Activated naive CD4-positive, alpha-beta T cell treated with anti-CD3 and anti-CD28 coated beads, Interleukin-2, amount 10 ng/mL, durations not matched to agents 7 days and 5 days (primary cell): ENCODE measurements at regions not wholly inside any gene's neighbourhood (a gene's known extent, or its start where the extent isn't known, plus 50 kb on each side); places are given as distances from the start of the nearest gene placed in this dataset.

Experiments
- CTCF ChIA-PET: fragments of 350-600 bp; sonication (Branson Sonifier 250); formaldehyde crosslinking; loops from one replicate; lab custom pipeline; 2021; ENCODE audit warnings: antibody characterized with exemption; lab: Charles Lee
- DNase-seq: peaks from one replicate; pipeline ENCODE4 v3.0.0-alpha.2; 2020
- H3K27ac Mint-ChIP-seq: one replicate; pipeline ENCODE4 v1.8.0; 2021; ENCODE audit warnings: mild to moderate bottlenecking, moderate library complexity, mixed read lengths
- H3K27me3 Mint-ChIP-seq: one replicate; pipeline ENCODE4 v1.8.0; 2021; ENCODE audit warnings: mild to moderate bottlenecking, mixed read lengths
- H3K36me3 Mint-ChIP-seq: one replicate; pipeline ENCODE4 v1.8.0; 2021; ENCODE audit warnings: mixed read lengths
- H3K4me1 Mint-ChIP-seq: one replicate; pipeline ENCODE4 v1.8.0; 2021; ENCODE audit warnings: mixed read lengths
- H3K4me3 Mint-ChIP-seq: one replicate; pipeline ENCODE4 v1.8.0; 2021; ENCODE audit warnings: mild to moderate bottlenecking, moderate library complexity, mixed read lengths
- H3K9me3 Mint-ChIP-seq: one replicate; pipeline ENCODE4 v1.8.0; 2021; ENCODE audit warnings: mixed read lengths

- Mint-ChIP-seq H3K4me3 (no peak overlapping the region), H3K36me3 (no peaks in the 10 kb centered on the region), H3K4me1 (no peaks in the 10 kb centered on the region), H3K27me3 (no peaks in the 10 kb centered on the region), H3K9me3 (peaks cover 31% of the 10 kb centered on the region), H3K27ac (no peak overlapping the region)
- CTCF ChIA-PET: no interaction called here
- DNase-seq: no peak
Observed at GRCh38 chr5:3139499-3139931, 388.0 kb upstream of the IRX2 start.

- H3K4me3 Mint-ChIP-seq: no peak overlapping the region
- H3K9me3 Mint-ChIP-seq: peaks cover 14% of the 10 kb centered on the region
- H3K27ac Mint-ChIP-seq: no peak overlapping the region
- CTCF ChIA-PET: no interaction called here
- no peaks in the 10 kb centered on the region for H3K27me3 Mint-ChIP-seq
- no peaks in the 10 kb centered on the region for H3K4me1 Mint-ChIP-seq
- no peak for DNase-seq
- no peaks in the 10 kb centered on the region for H3K36me3 Mint-ChIP-seq
Observed at GRCh38 chr5:3131161-3131560, 379.7 kb upstream of the IRX2 start.

DNA sequence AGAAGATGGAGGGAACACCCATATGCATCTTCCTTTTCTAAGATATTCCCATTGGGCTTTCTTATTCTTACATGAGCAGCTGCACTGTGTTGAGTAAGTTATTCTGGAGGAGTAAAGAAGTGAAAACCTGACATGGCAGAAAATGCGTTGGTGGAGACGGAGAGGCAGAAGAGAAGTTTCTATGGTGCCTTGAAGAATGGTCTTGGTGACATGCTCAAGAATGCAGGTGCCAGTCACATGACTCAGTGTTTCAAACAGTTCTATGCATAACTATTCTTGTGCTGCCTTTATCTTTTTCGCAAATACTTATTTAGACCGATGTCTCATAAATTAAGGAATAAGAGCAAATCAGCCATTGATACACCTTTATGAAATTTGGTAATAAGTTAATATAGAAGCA, 377.8 kb upstream of the IRX2 start:
- CTCF ChIA-PET: no interaction called here
- H3K4me1 Mint-ChIP-seq: no peaks in the 10 kb centered on the region
- H3K9me3 Mint-ChIP-seq: peaks cover 8% of the 10 kb centered on the region
- H3K36me3 Mint-ChIP-seq: no peaks in the 10 kb centered on the region
- no peak overlapping the region for H3K4me3 Mint-ChIP-seq
- no peak overlapping the region for H3K27ac Mint-ChIP-seq
- no peak for DNase-seq
- H3K27me3 Mint-ChIP-seq: no peaks in the 10 kb centered on the region

DNA sequence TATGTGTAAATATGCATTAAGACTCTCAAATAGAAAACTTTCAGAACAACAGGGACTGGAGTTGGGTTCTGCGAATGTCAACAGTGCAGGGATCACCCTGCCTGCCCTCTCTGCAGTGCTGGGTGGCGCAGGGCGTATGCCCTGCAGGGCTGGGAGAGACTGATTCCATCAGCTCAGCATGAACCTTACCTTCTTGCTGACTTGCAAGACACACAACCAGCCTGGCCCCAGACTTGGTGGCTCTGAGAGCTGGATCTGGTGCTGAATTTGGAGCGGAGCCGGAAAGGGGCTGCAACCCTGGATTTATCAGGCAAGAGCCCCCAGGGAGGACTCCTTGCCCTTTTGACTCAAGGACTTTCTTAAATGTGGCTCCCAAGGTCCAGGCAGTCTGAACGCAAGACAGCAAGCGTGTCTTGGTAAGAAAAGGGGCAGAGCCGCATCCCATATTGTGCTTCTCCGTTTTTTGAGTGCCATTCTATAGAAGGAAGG, 376.0 kb upstream of the IRX2 start:
- Mint-ChIP-seq H3K27me3 (no peaks in the 10 kb centered on the region), H3K27ac (no peak overlapping the region), H3K4me1 (no peaks in the 10 kb centered on the region), H3K9me3 (peaks cover 8% of the 10 kb centered on the region), H3K4me3 (no peak overlapping the region), H3K36me3 (no peaks in the 10 kb centered on the region)
- CTCF ChIA-PET: no interaction called here
- no peak for DNase-seq

- Mint-ChIP-seq H3K36me3 (no peaks in the 10 kb centered on the region), H3K4me3 (no peak overlapping the region), H3K4me1 (no peaks in the 10 kb centered on the region), H3K27ac (no peak overlapping the region), H3K27me3 (peaks cover 4% of the 10 kb centered on the region), H3K9me3 (peaks cover 8% of the 10 kb centered on the region)
- CTCF ChIA-PET: interaction anchor here (0.7 kb wide), 1 partner anchor 268 kb away, joined by 3 read pairs; no protein-coding TSS in a partner anchor
- DNase-seq: no peak
Observed at GRCh38 chr5:3126639-3127038, 375.2 kb upstream of the IRX2 start.

DNA sequence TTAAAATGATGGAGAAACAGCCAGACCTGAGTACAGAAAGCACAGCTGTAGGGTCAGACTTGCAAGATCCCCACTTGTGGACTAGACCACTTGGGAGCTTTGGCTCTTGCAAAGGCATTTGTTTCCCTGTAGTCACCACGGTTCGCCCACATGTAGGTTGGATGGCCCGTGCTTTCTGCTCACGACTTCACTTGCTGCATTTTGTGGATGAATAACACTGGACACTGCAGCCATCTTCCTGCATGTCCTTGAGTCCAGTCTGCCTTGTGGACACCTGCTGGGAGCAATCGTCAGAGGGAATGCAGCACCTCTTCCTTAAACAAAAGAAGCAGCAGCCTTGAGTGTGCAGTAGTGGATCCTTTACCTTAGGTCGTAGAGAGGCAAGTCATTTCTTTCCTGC, 372.9 kb upstream of the IRX2 start:
- peaks cover 5% of the 10 kb centered on the region for H3K9me3 Mint-ChIP-seq
- no peak overlapping the region for H3K4me3 Mint-ChIP-seq
- H3K36me3 Mint-ChIP-seq: no peaks in the 10 kb centered on the region
- no peak overlapping the region for H3K27ac Mint-ChIP-seq
- CTCF ChIA-PET: no interaction called here
- DNase-seq: no peak
- peaks cover 15% of the 10 kb centered on the region for H3K27me3 Mint-ChIP-seq
- H3K4me1 Mint-ChIP-seq: no peaks in the 10 kb centered on the region

DNA sequence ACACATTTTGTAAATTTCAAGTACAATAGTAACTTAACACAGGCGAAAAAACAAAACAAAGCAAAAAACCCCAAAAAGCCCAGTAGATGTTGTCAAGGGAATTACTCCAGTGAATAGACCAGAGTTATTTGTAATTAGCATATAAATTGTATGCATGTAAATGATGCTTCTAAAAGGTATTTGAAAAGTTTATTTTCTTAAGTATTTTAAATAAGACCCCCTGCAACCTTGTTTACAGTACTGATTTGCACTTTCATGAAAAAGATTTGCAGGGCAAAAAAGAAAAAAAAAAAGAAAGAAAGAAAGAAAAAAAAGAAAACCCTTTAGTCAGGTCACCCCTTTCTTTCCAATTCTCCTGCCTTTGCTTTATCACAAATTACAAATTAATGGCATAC, 372.3 kb upstream of the IRX2 start:
- Mint-ChIP-seq H3K27me3 (peaks cover 17% of the 10 kb centered on the region), H3K9me3 (peaks cover 5% of the 10 kb centered on the region), H3K36me3 (no peaks in the 10 kb centered on the region), H3K27ac (no peak overlapping the region), H3K4me1 (no peaks in the 10 kb centered on the region), H3K4me3 (no peak overlapping the region)
- CTCF ChIA-PET: no interaction called here
- no peak for DNase-seq

DNA sequence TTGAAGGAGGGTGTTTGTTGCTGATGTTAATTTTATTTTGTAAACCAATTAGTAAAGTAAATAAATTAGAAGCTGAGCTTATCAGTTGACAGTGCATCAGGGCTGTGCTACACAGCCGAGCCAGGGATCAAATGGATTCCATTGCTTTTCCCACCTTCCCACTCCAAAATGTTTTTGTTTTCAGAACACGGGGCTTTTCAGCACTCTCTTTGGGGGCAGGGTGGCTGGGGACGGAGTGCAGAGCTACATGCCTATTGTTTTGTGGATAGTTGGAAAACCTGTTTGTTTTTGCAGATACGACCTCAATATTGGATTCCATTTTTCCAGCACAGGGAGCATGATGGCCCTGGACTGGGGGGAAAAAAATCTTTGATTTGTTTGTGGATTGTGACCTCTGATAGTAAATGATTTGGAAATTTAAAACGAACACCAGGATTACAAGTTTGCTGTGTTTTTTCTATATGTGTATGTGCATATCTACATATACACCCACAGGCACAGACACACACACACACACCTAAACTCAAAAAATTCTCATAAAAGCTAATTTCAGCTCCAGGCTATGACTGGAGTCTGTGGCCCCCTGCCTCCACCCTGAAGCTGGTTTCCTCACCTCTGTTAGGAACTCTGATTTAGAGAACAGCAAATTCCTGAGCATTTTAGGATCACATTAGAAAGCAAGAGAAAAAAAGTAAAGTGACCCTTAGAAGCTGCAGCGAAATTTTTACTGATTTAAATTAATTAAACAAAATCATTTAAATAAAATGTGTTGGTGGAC, 371.7 kb upstream of the IRX2 start:
- Mint-ChIP-seq H3K27me3 (peaks cover 22% of the 10 kb centered on the region), H3K4me1 (no peaks in the 10 kb centered on the region), H3K9me3 (peaks cover 2% of the 10 kb centered on the region), H3K27ac (no peak overlapping the region), H3K4me3 (no peak overlapping the region), H3K36me3 (no peaks in the 10 kb centered on the region)
- DNase-seq: no peak
- CTCF ChIA-PET: no interaction called here

GRCh38 chr5:3122216-3122615, 370.7 kb upstream of the IRX2 start:
- Mint-ChIP-seq H3K9me3 (no peaks in the 10 kb centered on the region), H3K4me3 (no peak overlapping the region), H3K36me3 (no peaks in the 10 kb centered on the region), H3K27ac (no peak overlapping the region), H3K27me3 (peaks cover 29% of the 10 kb centered on the region), H3K4me1 (no peaks in the 10 kb centered on the region)
- CTCF ChIA-PET: no interaction called here
- DNase-seq: no peak

GRCh38 chr5:3121813-3122212, 370.3 kb upstream of the IRX2 start:
- Mint-ChIP-seq H3K4me1 (no peaks in the 10 kb centered on the region), H3K9me3 (no peaks in the 10 kb centered on the region), H3K27me3 (peaks cover 32% of the 10 kb centered on the region), H3K36me3 (no peaks in the 10 kb centered on the region), H3K27ac (no peak overlapping the region), H3K4me3 (no peak overlapping the region)
- DNase-seq: no peak
- CTCF ChIA-PET: no interaction called here

DNA sequence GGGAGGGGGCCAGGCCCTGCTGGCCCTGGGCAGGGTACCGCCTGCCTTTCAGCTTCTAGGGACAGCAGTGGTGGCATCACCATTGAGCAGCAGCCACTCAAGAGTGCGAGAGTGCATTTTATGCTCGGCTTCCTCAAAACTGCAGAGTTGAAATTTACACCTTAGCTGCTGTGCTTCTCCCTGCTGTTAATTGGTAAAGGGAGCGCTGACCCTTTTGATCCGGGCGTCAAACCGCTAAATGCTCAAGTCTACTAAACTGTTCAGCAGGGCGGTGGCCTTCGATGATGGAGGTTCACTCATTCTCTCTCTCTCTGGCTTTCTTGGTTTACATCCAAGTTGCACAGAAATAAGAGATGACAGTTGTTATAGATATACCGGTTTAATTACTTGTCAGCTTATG, 368.6 kb upstream of the IRX2 start:
- H3K4me1 Mint-ChIP-seq: no peaks in the 10 kb centered on the region
- H3K36me3 Mint-ChIP-seq: no peaks in the 10 kb centered on the region
- H3K27me3 Mint-ChIP-seq: peaks cover 40% of the 10 kb centered on the region
- no peak overlapping the region for H3K4me3 Mint-ChIP-seq
- CTCF ChIA-PET: no interaction called here
- no peaks in the 10 kb centered on the region for H3K9me3 Mint-ChIP-seq
- no peak overlapping the region for H3K27ac Mint-ChIP-seq
- no peak for DNase-seq

- Mint-ChIP-seq H3K4me1 (no peaks in the 10 kb centered on the region), H3K9me3 (no peaks in the 10 kb centered on the region), H3K36me3 (no peaks in the 10 kb centered on the region), H3K27me3 (peaks cover 40% of the 10 kb centered on the region), H3K4me3 (no peak overlapping the region), H3K27ac (no peak overlapping the region)
- CTCF ChIA-PET: no interaction called here
- DNase-seq: no peak
Observed at GRCh38 chr5:3119435-3119834, 368.0 kb upstream of the IRX2 start.

DNA sequence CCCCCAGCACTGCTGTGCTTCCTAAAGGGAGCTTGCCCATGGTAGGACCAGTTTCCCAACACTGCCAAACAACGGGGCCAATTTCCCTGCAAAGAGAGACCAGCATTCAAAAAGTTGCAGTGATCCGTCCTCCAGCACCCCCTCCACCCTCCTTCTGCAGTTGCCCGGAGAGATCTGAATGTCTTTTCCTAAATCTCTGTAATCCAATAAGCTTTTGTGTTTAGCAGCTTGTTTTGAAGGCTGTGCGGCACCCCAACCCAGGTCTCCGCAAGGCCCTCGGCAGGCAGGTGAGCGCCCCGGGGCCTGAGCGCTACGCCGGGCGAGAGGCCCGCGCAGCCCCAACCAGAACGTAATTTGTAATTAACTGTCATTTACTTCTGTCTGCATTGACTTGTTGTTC, 366.9 kb upstream of the IRX2 start:
- H3K27me3 Mint-ChIP-seq: peaks cover 40% of the 10 kb centered on the region
- H3K4me3 Mint-ChIP-seq: no peak overlapping the region
- peaks cover 3% of the 10 kb centered on the region for H3K9me3 Mint-ChIP-seq
- CTCF ChIA-PET: no interaction called here
- H3K4me1 Mint-ChIP-seq: no peaks in the 10 kb centered on the region
- H3K36me3 Mint-ChIP-seq: no peaks in the 10 kb centered on the region
- no peak overlapping the region for H3K27ac Mint-ChIP-seq
- DNase-seq: no peak

DNA sequence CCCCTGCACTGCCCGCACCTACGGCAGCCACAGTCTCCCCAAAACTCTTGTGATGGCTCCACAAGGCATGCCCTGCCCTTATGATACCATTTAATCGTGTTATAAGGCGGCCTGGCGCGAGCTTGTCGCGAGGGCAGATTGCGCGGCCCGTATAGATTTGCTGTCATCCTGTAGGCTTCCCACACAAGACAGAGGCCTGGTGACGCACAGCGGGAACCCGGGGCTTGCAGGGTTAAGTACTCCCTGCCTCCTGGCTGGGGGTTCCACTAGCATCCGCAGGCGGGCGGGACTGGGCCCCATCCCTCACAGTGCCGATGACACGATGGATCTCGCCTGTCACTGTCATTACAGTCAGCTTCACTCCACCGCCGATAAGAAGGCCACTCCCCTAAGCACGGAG, 364.9 kb upstream of the IRX2 start:
- H3K27ac Mint-ChIP-seq: no peak overlapping the region
- peaks cover 33% of the 10 kb centered on the region for H3K27me3 Mint-ChIP-seq
- H3K4me1 Mint-ChIP-seq: no peaks in the 10 kb centered on the region
- H3K4me3 Mint-ChIP-seq: no peak overlapping the region
- CTCF ChIA-PET: no interaction called here
- no peak for DNase-seq
- H3K36me3 Mint-ChIP-seq: no peaks in the 10 kb centered on the region
- H3K9me3 Mint-ChIP-seq: peaks cover 3% of the 10 kb centered on the region

GRCh38 chr5:3114467-3114866, 363.0 kb upstream of the IRX2 start:
- Mint-ChIP-seq H3K4me1 (no peaks in the 10 kb centered on the region), H3K4me3 (no peak overlapping the region), H3K36me3 (no peaks in the 10 kb centered on the region)

More at GRCh38 chr5:3114467-3114866, 363.0 kb upstream of the IRX2 start:
- DNase-seq: no peak
- CTCF ChIA-PET: no interaction called here
- Mint-ChIP-seq H3K27me3 (peaks cover 25% of the 10 kb centered on the region), H3K27ac (no peak overlapping the region), H3K9me3 (peaks cover 3% of the 10 kb centered on the region)
